ENCODE measurements at regions not wholly inside any gene's neighbourhood (a gene's known extent, or its start where the extent isn't known, plus 50 kb on each side); places are given as distances from the start of the nearest gene placed in this dataset.

- Histone ChIP-seq H3K27me3 (ENCODE audit: control insufficient read depth in 2 of 2, insufficient read depth in 2 of 2, low read length in 2 of 2) (peaks cover 0 to 7% of the 10 kb centered on the region in 2 experiments), H3K4me1 (ENCODE audit: control insufficient read depth, extremely low read depth, insufficient read depth, low read length) (peaks cover 14% of the 10 kb centered on the region), H3K9me1 (replicated peaks; ENCODE audit: control insufficient read depth, extremely low read depth, insufficient read depth, low read length) (no peaks in the 10 kb centered on the region), H2AFZ (ENCODE audit: low read depth, low read length) (no peak overlapping the region), H3K4me3 (replicated peaks in 1 of 3; ENCODE audit: insufficient read depth in 1 of 3, low read depth in 1 of 3, low read length in 3 of 3) (no peak overlapping the region), H4K20me1 (replicated peaks; ENCODE audit: control insufficient read depth, extremely low read depth, insufficient read depth, low read length) (no peaks in the 10 kb centered on the region), H3K9ac (replicated peaks; ENCODE audit: extremely low read depth, insufficient read depth, low read length) (no peak overlapping the region), H3K4me2 (ENCODE audit: insufficient read depth, low read length) (no peak overlapping the region), H3K9me3 (replicated peaks; ENCODE audit: control insufficient read depth, insufficient read depth, low read length) (no peaks in the 10 kb centered on the region), H3K27ac (ENCODE audit: insufficient read depth, low read depth, low read length) (no peak overlapping the region), H3K36me3 (ENCODE audit: control insufficient read depth in 2 of 2, extremely low read depth in 1 of 2, insufficient read depth in 2 of 2, low read length in 2 of 2) (no peaks in the 10 kb centered on the region), H3K79me2 (ENCODE audit: control insufficient read depth, insufficient read depth, low read length) (no peaks in the 10 kb centered on the region)
- no peak for TF ChIP-seq POLR2AphosphoS5 (IDR thresholded peaks at IDR 0.05; ENCODE audit: insufficient read depth, low read depth, low read length)
- peak; percentile 67 for TF ChIP-seq MAX (IDR thresholded peaks at IDR 0.05; ENCODE audit: insufficient read depth, insufficient read length)
- BruUV-seq (replicated peaks): no TSS peak
- intact Hi-C loops (cut with micrococcal nuclease) (no loop called here), dilution Hi-C loops (cut with MboI; ENCODE audit: extremely low pct_ligation_motif_present, low sequenced_read_pairs) (no loop called here)
- ChIA-PET CTCF (no interaction called here), POLR2A (no interaction called here)
- DNase-seq (ENCODE audit: low read depth, low spot score): peak; percentile 30
- peak; percentile 62 for FAIRE-seq
Measured at GRCh38 chr20:50312682-50313521, 122.3 kb downstream of the CEBPB start.

- Histone ChIP-seq H3K4me2 (ENCODE audit: insufficient read depth, low read length) (no peak overlapping the region), H3K27me3 (ENCODE audit: control insufficient read depth in 2 of 2, insufficient read depth in 2 of 2, low read length in 2 of 2) (peaks cover 0 to 7% of the 10 kb centered on the region in 2 experiments), H3K9ac (replicated peaks; ENCODE audit: extremely low read depth, insufficient read depth, low read length) (no peak overlapping the region), H3K79me2 (ENCODE audit: control insufficient read depth, insufficient read depth, low read length) (no peaks in the 10 kb centered on the region), H2AFZ (ENCODE audit: low read depth, low read length) (no peak overlapping the region), H3K4me1 (ENCODE audit: control insufficient read depth, extremely low read depth, insufficient read depth, low read length) (peaks cover 10% of the 10 kb centered on the region), H4K20me1 (replicated peaks; ENCODE audit: control insufficient read depth, extremely low read depth, insufficient read depth, low read length) (no peaks in the 10 kb centered on the region), H3K9me1 (replicated peaks; ENCODE audit: control insufficient read depth, extremely low read depth, insufficient read depth, low read length) (no peaks in the 10 kb centered on the region), H3K4me3 (replicated peaks in 1 of 3; ENCODE audit: insufficient read depth in 1 of 3, low read depth in 1 of 3, low read length in 3 of 3) (no peak overlapping the region), H3K36me3 (ENCODE audit: control insufficient read depth in 2 of 2, extremely low read depth in 1 of 2, insufficient read depth in 2 of 2, low read length in 2 of 2) (no peaks in the 10 kb centered on the region), H3K27ac (ENCODE audit: insufficient read depth, low read depth, low read length) (no peak overlapping the region), H3K9me3 (replicated peaks; ENCODE audit: control insufficient read depth, insufficient read depth, low read length) (no peaks in the 10 kb centered on the region)
- dilution Hi-C loops (cut with MboI; ENCODE audit: extremely low pct_ligation_motif_present, low sequenced_read_pairs): no loop called here
- CTCF ChIA-PET: no interaction called here
- DNase-seq (ENCODE audit: low read depth, low spot score): no peak
- no peak for FAIRE-seq
- intact Hi-C loops (cut with micrococcal nuclease): no loop called here
- BruUV-seq (replicated peaks): no TSS peak
- POLR2A ChIA-PET: no interaction called here
- TF ChIP-seq MAX (IDR thresholded peaks at IDR 0.05; ENCODE audit: insufficient read depth, insufficient read length): no peak
- TF ChIP-seq POLR2AphosphoS5 (IDR thresholded peaks at IDR 0.05; ENCODE audit: insufficient read depth, low read depth, low read length): no peak
- no peak for TF ChIP-seq EZH2 (IDR thresholded peaks at IDR 0.05; ENCODE audit: borderline replicate concordance, low read depth, low read length, severe bottlenecking)
- TF ChIP-seq FOS (IDR thresholded peaks at IDR 0.05; ENCODE audit: borderline replicate concordance, insufficient read depth, low read length): no peak
- no peak for TF ChIP-seq CTCF (IDR thresholded peaks at IDR 0.05; ENCODE audit: extremely low read depth in 1 of 2, insufficient read depth in 1 of 2, low read depth in 1 of 2, low read length in 2 of 2)
- no peak for TF ChIP-seq JUN (IDR thresholded peaks at IDR 0.05; ENCODE audit: borderline replicate concordance, insufficient read depth, insufficient read length, low read depth)
- TF ChIP-seq POLR2A (IDR thresholded peaks at IDR 0.05; ENCODE audit: low read depth, low read length): no peak
- no peak for TF ChIP-seq MYC (IDR thresholded peaks at IDR 0.05; ENCODE audit: low read depth, low read length)
- no peak for TF ChIP-seq GATA2 (IDR thresholded peaks at IDR 0.05; ENCODE audit: insufficient read depth, insufficient read length, low read depth, low read length)
Measured at GRCh38 chr20:50313522-50313820, 122.8 kb downstream of the CEBPB start.

All from endothelial cell of umbilical vein (primary cell).